ENCODE measurements at regions not wholly inside any gene's neighbourhood (a gene's known extent, or its start where the extent isn't known, plus 50 kb on each side); places are given as distances from the start of the nearest gene placed in this dataset.

DNA sequence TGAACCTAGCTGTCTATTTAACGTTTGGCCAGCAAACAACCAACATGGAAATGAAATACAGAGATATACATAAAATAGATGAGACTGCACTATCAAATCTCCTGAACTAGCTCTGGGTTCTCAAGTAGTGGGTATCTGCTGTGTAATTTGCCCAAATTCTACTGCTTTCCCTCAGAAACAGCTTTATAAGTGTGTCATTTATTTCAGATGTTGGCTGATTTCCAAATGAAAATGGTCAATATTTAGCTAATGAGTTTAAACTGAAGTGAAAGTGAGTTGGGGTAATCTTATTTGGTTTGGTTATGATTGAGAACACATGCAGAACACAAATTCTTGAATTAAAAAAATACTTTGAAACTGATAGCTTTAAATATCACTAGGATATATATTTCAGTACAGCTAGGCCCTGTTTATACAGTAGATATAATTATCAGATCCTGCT, 601.7 kb upstream of the CXADR start:
- Histone ChIP-seq H3K4me3 (no peak overlapping the region), H3K4me1 (peaks cover 0 to 4% (median 0%) of the 10 kb centered on the region in 9 donors), H3K9me3 (peaks cover 0 to 4% (median 0%) of the 10 kb centered on the region in 11 donors), H3K36me3 (no peaks in the 10 kb centered on the region), H3K27ac (no peak overlapping the region), H3K27me3 (no peaks in the 10 kb centered on the region)
- WGBS, 2 donors = 70 to 71% methylated on average over 1 of the region's 1 CpG
- intact Hi-C loops (cut with DNase I) = no loop called here
- TF ChIP-seq CTCF (IDR thresholded peaks at IDR 0.05) = no peak
- ATAC-seq = no peak
- no peak for DNase-seq

GRCh38 chr21:16912075-16912474, 600.8 kb upstream of the CXADR start:
- DNase-seq (no peak), ATAC-seq (no peak)
- no peak overlapping the region for H3K4me3 ChIP-seq
- peaks cover 0 to 4% (median 0%) of the 10 kb centered on the region in 11 donors for H3K9me3 ChIP-seq
- 54 to 59% methylated on average over 2 of the region's 2 CpGs for WGBS, 2 donors
- no peak for TF ChIP-seq CTCF (IDR thresholded peaks at IDR 0.05)
- peaks cover 0 to 4% (median 0%) of the 10 kb centered on the region in 9 donors for H3K4me1 ChIP-seq
- H3K27ac ChIP-seq = no peak overlapping the region
- H3K36me3 ChIP-seq = no peaks in the 10 kb centered on the region
- H3K27me3 ChIP-seq = no peaks in the 10 kb centered on the region
- intact Hi-C loops (cut with DNase I) = no loop called here

GRCh38 chr21:16913010-16913409, 599.8 kb upstream of the CXADR start:
- WGBS, 2 donors = 68 to 72% methylated on average over 3 of the region's 3 CpGs
- H3K9me3 ChIP-seq = peaks cover 0 to 4% (median 0%) of the 10 kb centered on the region in 11 donors
- TF ChIP-seq CTCF (IDR thresholded peaks at IDR 0.05) = no peak

DNA sequence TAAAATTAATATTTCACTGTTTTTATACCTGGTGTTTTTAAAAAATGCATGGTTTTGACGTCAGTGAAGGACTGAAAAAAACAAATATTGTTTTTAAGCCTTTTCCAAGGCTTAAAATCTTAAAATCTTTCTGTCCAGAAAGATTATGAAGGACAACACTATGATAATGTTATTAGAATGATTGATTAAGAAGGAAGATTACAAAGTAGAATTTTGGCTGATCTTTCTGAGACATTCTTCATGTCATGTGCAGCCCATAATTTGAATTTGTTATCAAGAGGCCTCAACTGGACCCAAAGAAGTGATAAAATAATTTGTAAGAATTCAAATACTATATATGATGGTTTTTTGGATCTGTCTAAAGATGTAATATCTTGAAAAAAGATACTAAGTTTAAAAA, 584.4 kb upstream of the CXADR start:
- H3K36me3 ChIP-seq = no peaks in the 10 kb centered on the region
- no peak overlapping the region for H3K27ac ChIP-seq
- no peak overlapping the region for H3K4me3 ChIP-seq
- H3K4me1 ChIP-seq = no peaks in the 10 kb centered on the region
- DNase-seq = no peak
- H3K9me3 ChIP-seq = peaks cover 0 to 14% (median 0%) of the 10 kb centered on the region in 11 donors
- TF ChIP-seq CTCF (IDR thresholded peaks at IDR 0.05) = no peak
- 0 to 2% methylated on average over 1 of the region's 1 CpG for WGBS, 2 donors
- no peaks in the 10 kb centered on the region for H3K27me3 ChIP-seq
- intact Hi-C loops (cut with DNase I) = no loop called here
- no peak for ATAC-seq

More at GRCh38 chr21:16913010-16913409, 599.8 kb upstream of the CXADR start:
- Histone ChIP-seq H3K4me3 (no peak overlapping the region), H3K27ac (no peak overlapping the region), H3K27me3 (no peaks in the 10 kb centered on the region), H3K4me1 (peaks cover 0 to 4% (median 0%) of the 10 kb centered on the region in 9 donors), H3K36me3 (no peaks in the 10 kb centered on the region)
- ATAC-seq = no peak
- no peak for DNase-seq
- intact Hi-C loops (cut with DNase I) = no loop called here
